ENCODE measurements at regions not wholly inside any gene's neighbourhood (a gene's known extent, or its start where the extent isn't known, plus 50 kb on each side); places are given as distances from the start of the nearest gene placed in this dataset.

GRCh38 chr10:104512800-104513199 is 128.3 kb upstream of the SORCS3 start:
- H3K4me1 Mint-ChIP-seq (ENCODE audit: low read depth, unreplicated experiment), result peaks cover 6% of the 10 kb centered on the region

DNA sequence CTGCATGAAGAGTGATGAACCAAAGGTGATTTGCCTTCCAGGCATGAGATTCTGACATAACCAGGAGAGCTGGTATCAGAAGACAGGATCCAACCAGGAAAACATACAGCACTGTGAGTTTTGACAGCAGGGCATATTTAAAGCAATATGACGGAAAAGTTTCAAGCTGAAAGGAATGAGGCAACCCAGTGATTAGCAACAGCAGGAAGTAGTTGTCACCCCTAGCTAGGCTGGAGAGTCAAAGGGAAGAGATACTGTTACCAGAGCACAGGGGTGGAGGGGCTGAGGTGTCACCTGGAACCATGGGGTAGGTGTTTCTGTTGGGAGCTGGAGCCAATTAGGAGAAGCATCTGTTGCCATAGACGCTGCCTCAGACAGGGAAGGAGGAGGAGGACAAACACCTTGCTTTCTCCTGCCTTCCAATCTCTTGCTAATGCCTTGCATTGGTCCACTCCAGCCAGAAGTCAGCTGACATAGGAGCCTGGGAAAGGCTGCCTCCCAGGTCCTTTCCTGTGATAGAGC is 125.4 kb upstream of the SORCS3 start:
- Mint-ChIP-seq H3K27me3 (ENCODE audit: low read depth, unreplicated experiment) (peaks cover 11% of the 10 kb centered on the region), H3K27ac (ENCODE audit: unreplicated experiment) (no peak overlapping the region), H3K4me1 (ENCODE audit: low read depth, unreplicated experiment) (peaks cover 6% of the 10 kb centered on the region), H3K36me3 (ENCODE audit: low read depth, unreplicated experiment) (no peaks in the 10 kb centered on the region), H3K4me3 (ENCODE audit: unreplicated experiment) (no peak overlapping the region), H3K9me3 (ENCODE audit: unreplicated experiment) (peaks cover 4% of the 10 kb centered on the region)
- DNase-seq (ENCODE audit: low read depth), result no peak
- H3K4me3 ChIP-seq (ENCODE audit: insufficient read depth, low read depth, low read length), result no peak overlapping the region
- H3K9me3 ChIP-seq (ENCODE audit: insufficient read depth, low read depth, low read length), result no peaks in the 10 kb centered on the region
- TF ChIP-seq, protein P1, sequence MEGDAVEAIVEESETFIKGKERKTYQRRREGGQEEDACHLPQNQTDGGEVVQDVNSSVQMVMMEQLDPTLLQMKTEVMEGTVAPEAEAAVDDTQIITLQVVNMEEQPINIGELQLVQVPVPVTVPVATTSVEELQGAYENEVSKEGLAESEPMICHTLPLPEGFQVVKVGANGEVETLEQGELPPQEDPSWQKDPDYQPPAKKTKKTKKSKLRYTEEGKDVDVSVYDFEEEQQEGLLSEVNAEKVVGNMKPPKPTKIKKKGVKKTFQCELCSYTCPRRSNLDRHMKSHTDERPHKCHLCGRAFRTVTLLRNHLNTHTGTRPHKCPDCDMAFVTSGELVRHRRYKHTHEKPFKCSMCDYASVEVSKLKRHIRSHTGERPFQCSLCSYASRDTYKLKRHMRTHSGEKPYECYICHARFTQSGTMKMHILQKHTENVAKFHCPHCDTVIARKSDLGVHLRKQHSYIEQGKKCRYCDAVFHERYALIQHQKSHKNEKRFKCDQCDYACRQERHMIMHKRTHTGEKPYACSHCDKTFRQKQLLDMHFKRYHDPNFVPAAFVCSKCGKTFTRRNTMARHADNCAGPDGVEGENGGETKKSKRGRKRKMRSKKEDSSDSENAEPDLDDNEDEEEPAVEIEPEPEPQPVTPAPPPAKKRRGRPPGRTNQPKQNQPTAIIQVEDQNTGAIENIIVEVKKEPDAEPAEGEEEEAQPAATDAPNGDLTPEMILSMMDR (IDR thresholded peaks at IDR 0.05; ENCODE audit: insufficient read depth, low read depth, low read length), result no peak
- no peak for TF ChIP-seq EZH2 (IDR thresholded peaks at IDR 0.05; ENCODE audit: insufficient read depth, low read length)
- H3K36me3 ChIP-seq (ENCODE audit: insufficient read depth, low read length), result no peaks in the 10 kb centered on the region
- H3K4me1 ChIP-seq (ENCODE audit: insufficient read depth, low read length), result no peaks in the 10 kb centered on the region
- no peak overlapping the region for H3K9ac ChIP-seq (ENCODE audit: low read length)
- no peak overlapping the region for H3K4me2 ChIP-seq (ENCODE audit: low read length)
- H3K27ac ChIP-seq (ENCODE audit: low read depth, low read length), result no peak overlapping the region
- H3K79me2 ChIP-seq (ENCODE audit: insufficient read depth, low read length), result no peaks in the 10 kb centered on the region
- H4K20me1 ChIP-seq (ENCODE audit: insufficient read depth, low read length), result no peaks in the 10 kb centered on the region
- H2AFZ ChIP-seq (ENCODE audit: low read depth, low read length), result no peak overlapping the region
- FAIRE-seq, result no peak
- no peaks in the 10 kb centered on the region for H3K27me3 ChIP-seq (ENCODE audit: insufficient read depth, low read length)

More at GRCh38 chr10:104512800-104513199, 128.3 kb upstream of the SORCS3 start:
- no peaks in the 10 kb centered on the region for H3K9me3 Mint-ChIP-seq (ENCODE audit: unreplicated experiment)
- peaks cover 18% of the 10 kb centered on the region for H3K27me3 Mint-ChIP-seq (ENCODE audit: low read depth, unreplicated experiment)
- H2AFZ ChIP-seq (ENCODE audit: low read depth, low read length), result no peak overlapping the region
- no peak overlapping the region for H3K9ac ChIP-seq (ENCODE audit: low read length)
- no peak for FAIRE-seq
- TF ChIP-seq, protein P1 (IDR thresholded peaks at IDR 0.05; ENCODE audit: insufficient read depth, low read depth, low read length), result no peak
- no peak for TF ChIP-seq EZH2 (IDR thresholded peaks at IDR 0.05; ENCODE audit: insufficient read depth, low read length)
- H3K9me3 ChIP-seq (ENCODE audit: insufficient read depth, low read depth, low read length), result no peaks in the 10 kb centered on the region
- H3K36me3 Mint-ChIP-seq (ENCODE audit: low read depth, unreplicated experiment), result no peaks in the 10 kb centered on the region
- H3K79me2 ChIP-seq (ENCODE audit: insufficient read depth, low read length), result no peaks in the 10 kb centered on the region
- no peaks in the 10 kb centered on the region for H4K20me1 ChIP-seq (ENCODE audit: insufficient read depth, low read length)
- H3K4me2 ChIP-seq (ENCODE audit: low read length), result no peak overlapping the region
- no peaks in the 10 kb centered on the region for H3K27me3 ChIP-seq (ENCODE audit: insufficient read depth, low read length)
- H3K27ac ChIP-seq (ENCODE audit: low read depth, low read length), result no peak overlapping the region
- no peaks in the 10 kb centered on the region for H3K36me3 ChIP-seq (ENCODE audit: insufficient read depth, low read length)
- H3K4me1 ChIP-seq (ENCODE audit: insufficient read depth, low read length), result no peaks in the 10 kb centered on the region
- H3K4me3 ChIP-seq (ENCODE audit: insufficient read depth, low read depth, low read length), result no peak overlapping the region
- H3K4me3 Mint-ChIP-seq (ENCODE audit: unreplicated experiment), result no peak overlapping the region
- no peak overlapping the region for H3K27ac Mint-ChIP-seq (ENCODE audit: unreplicated experiment)
- DNase-seq (ENCODE audit: low read depth), result no peak

GRCh38 chr10:104516986-104517385 is 124.1 kb upstream of the SORCS3 start:
- H3K27me3 Mint-ChIP-seq (ENCODE audit: low read depth, unreplicated experiment), result peaks cover 19% of the 10 kb centered on the region
- no peaks in the 10 kb centered on the region for H3K9me3 ChIP-seq (ENCODE audit: insufficient read depth, low read depth, low read length)
- H3K4me2 ChIP-seq (ENCODE audit: low read length), result no peak overlapping the region
- peaks cover 4% of the 10 kb centered on the region for H3K9me3 Mint-ChIP-seq (ENCODE audit: unreplicated experiment)
- H3K36me3 Mint-ChIP-seq (ENCODE audit: low read depth, unreplicated experiment), result no peaks in the 10 kb centered on the region
- H3K36me3 ChIP-seq (ENCODE audit: insufficient read depth, low read length), result no peaks in the 10 kb centered on the region
- TF ChIP-seq EZH2 (IDR thresholded peaks at IDR 0.05; ENCODE audit: insufficient read depth, low read length), result no peak
- TF ChIP-seq, protein P1 (IDR thresholded peaks at IDR 0.05; ENCODE audit: insufficient read depth, low read depth, low read length), result no peak
- no peaks in the 10 kb centered on the region for H3K4me1 ChIP-seq (ENCODE audit: insufficient read depth, low read length)
- peaks cover 6% of the 10 kb centered on the region for H3K4me1 Mint-ChIP-seq (ENCODE audit: low read depth, unreplicated experiment)
- H3K27me3 ChIP-seq (ENCODE audit: insufficient read depth, low read length), result no peaks in the 10 kb centered on the region
- H3K27ac ChIP-seq (ENCODE audit: low read depth, low read length), result no peak overlapping the region
- no peak overlapping the region for H2AFZ ChIP-seq (ENCODE audit: low read depth, low read length)
- no peak overlapping the region for H3K4me3 ChIP-seq (ENCODE audit: insufficient read depth, low read depth, low read length)
- H3K27ac Mint-ChIP-seq (ENCODE audit: unreplicated experiment), result no peak overlapping the region
- no peak for FAIRE-seq
- no peaks in the 10 kb centered on the region for H3K79me2 ChIP-seq (ENCODE audit: insufficient read depth, low read length)
- no peaks in the 10 kb centered on the region for H4K20me1 ChIP-seq (ENCODE audit: insufficient read depth, low read length)
- H3K4me3 Mint-ChIP-seq (ENCODE audit: unreplicated experiment), result no peak overlapping the region
- DNase-seq (ENCODE audit: low read depth), result no peak
- no peak overlapping the region for H3K9ac ChIP-seq (ENCODE audit: low read length)

Measured in astrocyte (in vitro differentiated cells and primary cell).